ENCODE measurements at regions not wholly inside any gene's neighbourhood (a gene's known extent, or its start where the extent isn't known, plus 50 kb on each side); places are given as distances from the start of the nearest gene placed in this dataset.

GRCh38 chrX:138923805-138924204 is 212.3 kb upstream of the FGF13 start:
- TF ChIP-seq REST (IDR thresholded peaks at IDR 0.05; ENCODE audit: low read depth) (no peak), ZBTB7A (IDR thresholded peaks at IDR 0.05; ENCODE audit: low read depth) (no peak), YY1 (IDR thresholded peaks at IDR 0.05; ENCODE audit: low read depth) (no peak), RAD21 (IDR thresholded peaks at IDR 0.05; ENCODE audit: low read depth) (no peak), TAF1 (IDR thresholded peaks at IDR 0.05; ENCODE audit: low read depth) (no peak), TCF12 (IDR thresholded peaks at IDR 0.05; ENCODE audit: low read depth) (no peak), MAX (IDR thresholded peaks at IDR 0.05) (no peak), CREB1 (IDR thresholded peaks at IDR 0.05; ENCODE audit: low read depth) (no peak)
